GM13977 (cell line): ENCODE measurements at regions not wholly inside any gene's neighbourhood (a gene's known extent, or its start where the extent isn't known, plus 50 kb on each side); places are given as distances from the start of the nearest gene placed in this dataset.

Experiments used
- DNase-seq: peaks from one replicate; pipeline ENCODE4 v3.0.0; 2012; ENCODE audit warnings: low spot score
- in situ Hi-C: fragments of 300-500 bp; cut with MboI; formaldehyde crosslinking; loops from one replicate; pipeline ENCODE4 v1.12.0; 2022; ENCODE audit warnings: low sequenced_read_pairs, low pct_unique_long_range_greater_than_20kb, mixed read lengths, inconsistent platforms; ENCODE audit not compliant: unreplicated experiment
- TF ChIP-seq, protein P1 (sequence below): IDR thresholded peaks from 2 replicates; pipeline ENCODE4 v1.5.1; 2012; ENCODE audit warnings: mild to moderate bottlenecking, control low read depth; ENCODE audit not compliant: insufficient read depth; ENCODE audit errors: extremely low read depth, missing control alignments

DNA sequence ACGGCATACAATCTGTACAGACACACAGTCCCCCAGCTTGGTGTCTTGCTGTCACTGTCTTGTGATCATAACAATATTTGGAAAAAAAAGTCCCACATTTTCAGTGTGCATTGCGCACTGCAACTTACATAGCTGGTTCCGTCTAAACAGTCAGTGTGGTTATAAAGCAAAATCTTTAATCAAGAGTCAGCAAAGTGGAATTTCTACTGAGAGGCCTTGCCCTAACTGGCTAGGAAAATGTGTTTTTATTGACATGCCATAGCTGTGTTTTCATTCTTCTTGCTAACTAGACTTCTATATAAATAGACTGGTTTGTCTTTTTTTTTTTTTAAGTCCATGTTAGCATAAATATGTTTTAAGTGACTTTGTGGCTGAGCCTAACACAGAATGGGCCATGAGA lies 174.8 kb downstream of the POLR2M start:
- in situ Hi-C loops: no loop called here
- no peak for DNase-seq

DNA sequence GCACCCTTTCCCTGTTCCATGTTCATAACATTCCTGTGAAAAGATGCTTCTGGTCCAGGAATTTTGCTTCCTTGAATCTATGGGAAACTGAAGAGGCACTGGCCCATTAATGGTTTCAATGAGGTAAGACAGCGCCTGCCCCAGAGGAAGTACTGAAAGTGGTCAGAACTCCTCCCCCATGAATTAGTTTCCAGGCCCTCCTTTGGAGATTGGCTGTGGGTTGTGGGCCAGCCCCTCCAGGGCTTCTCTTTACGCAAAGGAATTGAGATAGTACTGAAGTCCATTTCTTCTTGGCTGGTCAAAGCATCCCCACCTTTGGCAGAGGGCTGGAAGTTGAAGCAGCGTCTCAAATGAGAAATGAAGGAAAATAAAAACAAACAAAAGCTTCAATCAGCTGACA lies 175.5 kb downstream of the POLR2M start:
- no peak for DNase-seq
- TF ChIP-seq, protein P1, sequence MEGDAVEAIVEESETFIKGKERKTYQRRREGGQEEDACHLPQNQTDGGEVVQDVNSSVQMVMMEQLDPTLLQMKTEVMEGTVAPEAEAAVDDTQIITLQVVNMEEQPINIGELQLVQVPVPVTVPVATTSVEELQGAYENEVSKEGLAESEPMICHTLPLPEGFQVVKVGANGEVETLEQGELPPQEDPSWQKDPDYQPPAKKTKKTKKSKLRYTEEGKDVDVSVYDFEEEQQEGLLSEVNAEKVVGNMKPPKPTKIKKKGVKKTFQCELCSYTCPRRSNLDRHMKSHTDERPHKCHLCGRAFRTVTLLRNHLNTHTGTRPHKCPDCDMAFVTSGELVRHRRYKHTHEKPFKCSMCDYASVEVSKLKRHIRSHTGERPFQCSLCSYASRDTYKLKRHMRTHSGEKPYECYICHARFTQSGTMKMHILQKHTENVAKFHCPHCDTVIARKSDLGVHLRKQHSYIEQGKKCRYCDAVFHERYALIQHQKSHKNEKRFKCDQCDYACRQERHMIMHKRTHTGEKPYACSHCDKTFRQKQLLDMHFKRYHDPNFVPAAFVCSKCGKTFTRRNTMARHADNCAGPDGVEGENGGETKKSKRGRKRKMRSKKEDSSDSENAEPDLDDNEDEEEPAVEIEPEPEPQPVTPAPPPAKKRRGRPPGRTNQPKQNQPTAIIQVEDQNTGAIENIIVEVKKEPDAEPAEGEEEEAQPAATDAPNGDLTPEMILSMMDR: no peak
- in situ Hi-C loops: no loop called here

More for the DNA sequence above, 174.8 kb downstream of the POLR2M start:
- TF ChIP-seq, protein P1: no peak

DNA sequence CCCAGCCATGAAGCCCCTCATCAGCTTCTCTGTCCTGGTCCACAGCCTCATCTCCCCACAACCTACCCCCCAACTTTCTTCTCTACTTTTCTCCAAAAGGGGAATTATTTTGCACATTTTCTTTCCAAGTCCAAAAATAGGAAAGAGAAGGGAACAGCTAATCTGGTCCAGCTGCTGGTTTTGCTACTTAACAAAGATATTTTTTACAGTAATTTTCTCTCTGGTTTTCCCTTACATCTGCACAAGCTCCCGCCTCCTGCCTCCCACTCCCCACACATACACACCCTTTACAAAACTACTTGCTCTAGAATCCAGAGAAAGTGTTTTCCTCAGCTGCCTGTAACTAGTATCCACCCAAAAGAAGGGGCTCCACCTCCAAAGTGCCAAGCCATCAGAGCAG lies 177.2 kb downstream of the POLR2M start:
- DNase-seq: no peak
- TF ChIP-seq, protein P1: no peak
- in situ Hi-C loops: no loop called here

DNA sequence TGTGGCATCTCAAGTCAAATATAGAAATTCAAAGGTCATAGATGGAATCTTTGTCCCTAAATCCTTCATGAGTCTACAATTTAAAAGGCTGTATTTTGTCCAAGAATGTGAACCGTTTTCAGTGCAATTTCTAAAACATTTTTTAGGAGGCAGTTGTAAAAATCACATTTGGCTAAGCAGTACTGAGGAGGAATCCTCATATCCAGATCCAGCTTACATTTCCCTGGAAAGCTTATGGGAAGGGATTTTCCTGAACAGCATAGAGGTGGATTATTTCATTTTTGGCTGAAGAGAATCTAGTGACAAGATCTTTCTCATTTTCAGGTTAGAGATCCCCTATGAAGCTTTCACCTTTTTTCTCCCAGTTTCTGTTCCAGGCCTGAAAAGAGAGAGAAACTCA lies 178.4 kb downstream of the POLR2M start:
- in situ Hi-C loops: no loop called here

DNA sequence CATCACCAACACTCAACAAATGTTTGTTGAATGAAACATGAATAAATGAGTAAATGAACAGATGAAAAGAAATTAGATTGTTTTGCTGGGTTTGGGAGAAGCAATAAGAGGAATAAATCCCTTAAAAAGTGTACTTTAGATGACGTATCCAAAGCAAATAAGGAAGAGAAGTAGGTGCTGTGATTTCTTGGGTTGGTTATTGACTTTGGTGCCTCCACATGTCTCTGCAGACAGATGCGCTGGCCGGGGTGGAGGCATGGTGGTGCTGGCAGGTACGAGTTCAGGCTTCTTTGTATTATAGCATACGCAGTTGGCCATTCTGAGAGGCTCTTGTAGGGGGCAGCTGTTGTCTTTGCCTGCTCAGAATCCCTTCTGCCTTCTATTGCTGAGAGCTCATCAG lies 178.9 kb downstream of the POLR2M start:
- TF ChIP-seq, protein P1: no peak
- in situ Hi-C loops: no loop called here
- no peak for DNase-seq

More for the DNA sequence above, 178.4 kb downstream of the POLR2M start:
- DNase-seq: no peak
- TF ChIP-seq, protein P1: no peak

DNA sequence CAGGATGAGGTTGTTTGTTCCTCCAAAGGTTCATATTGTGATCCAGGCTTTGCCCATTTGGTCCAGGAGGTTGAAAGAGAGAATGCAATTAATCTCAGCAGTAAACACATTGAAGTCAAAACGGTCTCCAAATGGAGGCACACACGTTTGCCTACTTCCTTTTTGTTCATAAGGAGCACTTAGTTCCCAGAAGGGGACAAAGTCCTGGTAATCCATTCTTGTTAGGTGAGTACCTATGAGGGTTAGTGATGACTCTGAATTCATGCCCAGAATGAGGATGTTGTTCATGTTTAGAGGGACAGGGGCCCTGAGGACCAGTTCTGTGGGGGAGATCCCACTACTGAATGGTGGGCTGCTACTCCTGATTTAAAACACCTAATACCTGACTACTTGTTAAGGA lies 177.7 kb downstream of the ALDH1A2 start:
- no peak for DNase-seq
- TF ChIP-seq, protein P1: no peak
- in situ Hi-C loops: no loop called here

DNA sequence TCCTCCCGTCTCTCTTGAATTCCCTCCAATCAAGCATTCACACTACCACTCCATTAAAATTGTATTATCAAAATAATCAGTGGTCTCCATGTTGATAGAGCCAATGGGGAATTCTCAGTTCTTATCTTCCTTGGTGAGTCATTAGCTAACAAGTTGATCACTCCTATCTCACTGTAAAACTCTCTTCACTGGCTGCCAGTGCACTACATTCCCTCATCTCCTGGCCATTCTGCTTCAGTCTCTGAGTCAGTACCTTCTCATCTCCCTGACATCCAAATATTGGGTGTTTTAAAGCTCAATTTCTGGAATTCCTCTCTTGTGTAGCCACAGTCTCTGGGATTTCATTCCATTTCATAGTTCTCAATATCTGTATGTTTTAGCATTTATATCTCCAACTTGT lies 175.2 kb downstream of the ALDH1A2 start:
- TF ChIP-seq, protein P1: no peak
- no peak for DNase-seq
- in situ Hi-C loops: no loop called here
